GM19324 (cell line): ENCODE measurements at regions not wholly inside any gene's neighbourhood (a gene's known extent, or its start where the extent isn't known, plus 50 kb on each side); places are given as distances from the start of the nearest gene placed in this dataset.

Experiments used
- ATAC-seq: cut with Tn5 transposase; IDR thresholded peaks from one replicate; pipeline ENCODE4 v1.9.1; 2021; ENCODE audit warnings: mild to moderate bottlenecking, moderate library complexity; ENCODE audit not compliant: unreplicated experiment, low FRiP score

DNA sequence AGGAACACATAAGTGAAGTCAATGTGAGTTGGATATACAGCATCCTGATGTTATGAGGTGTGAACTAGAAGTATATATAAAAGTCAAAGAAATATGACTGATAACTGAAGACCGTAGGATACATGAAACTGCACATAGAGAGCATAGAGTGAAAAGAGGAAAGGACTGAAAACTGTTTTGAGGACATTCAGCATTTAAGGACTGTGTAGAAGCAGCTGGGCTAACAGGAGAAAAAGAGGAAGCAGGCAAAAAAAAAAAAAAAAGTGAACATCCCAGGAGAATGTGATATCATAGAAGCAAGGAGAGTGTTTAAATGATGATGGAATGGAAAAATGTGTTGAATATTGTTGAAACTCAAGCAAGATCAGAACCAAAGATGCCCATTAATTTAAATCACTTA is 363.5 kb downstream of the PCDH20 start:
- ATAC-seq = no peak

DNA sequence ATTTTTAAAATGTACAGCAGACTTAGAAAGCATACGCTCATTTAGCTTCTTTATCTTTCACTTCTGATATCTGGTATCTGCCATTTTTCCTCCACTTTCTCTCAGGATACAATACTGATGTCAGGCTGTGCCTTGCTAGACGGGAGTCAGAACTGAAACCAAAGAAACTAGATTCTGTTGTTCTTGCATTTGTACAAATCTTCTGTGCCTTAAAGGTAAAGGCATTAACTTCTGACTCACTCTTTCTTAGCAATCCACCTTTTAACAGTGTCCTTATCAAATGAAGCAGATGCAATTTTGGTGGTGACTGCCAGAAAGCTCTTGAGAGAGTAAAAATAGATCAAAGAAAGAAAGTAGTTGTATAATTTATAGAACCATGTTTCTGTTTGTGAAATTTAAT is 370.4 kb downstream of the PCDH20 start:
- no peak for ATAC-seq

DNA sequence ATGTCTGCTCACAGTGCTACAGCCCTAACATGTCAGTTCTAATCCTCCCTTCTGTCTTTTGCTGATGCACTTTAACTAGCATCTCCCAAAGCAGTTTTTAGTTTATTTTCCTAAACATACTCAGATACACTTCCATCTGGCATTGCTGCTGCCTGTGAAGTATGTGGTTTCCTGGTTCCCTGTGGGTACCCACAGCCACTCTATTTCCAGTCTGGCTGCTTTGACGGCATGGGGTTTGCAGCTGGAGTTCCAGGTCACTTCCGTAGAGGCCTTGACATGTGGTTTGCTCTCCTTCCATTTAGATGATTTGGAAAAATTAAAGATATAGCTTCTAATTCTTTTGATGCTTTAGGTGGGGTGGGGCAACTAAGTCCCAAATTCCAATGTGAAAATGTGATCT is 375.5 kb downstream of the PCDH20 start:
- ATAC-seq = no peak

DNA sequence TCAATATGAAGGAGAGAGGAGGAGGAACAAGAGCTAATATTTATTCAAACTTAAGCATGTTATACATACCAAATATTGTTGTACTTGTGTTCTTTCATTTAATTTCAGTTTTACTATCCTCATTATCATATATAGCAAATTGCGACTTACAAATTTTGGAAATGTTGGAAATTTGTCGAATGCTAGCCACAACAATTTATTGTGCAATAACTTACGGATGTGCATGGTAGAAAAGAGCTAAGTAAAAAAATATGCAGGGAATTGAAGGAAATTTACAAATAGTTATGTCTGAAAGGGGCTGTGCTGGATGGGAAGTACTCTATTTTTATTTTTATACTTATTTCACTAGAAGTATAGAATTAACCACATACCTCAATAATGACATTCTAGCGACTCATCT is 376.3 kb downstream of the PCDH20 start:
- no peak for ATAC-seq

DNA sequence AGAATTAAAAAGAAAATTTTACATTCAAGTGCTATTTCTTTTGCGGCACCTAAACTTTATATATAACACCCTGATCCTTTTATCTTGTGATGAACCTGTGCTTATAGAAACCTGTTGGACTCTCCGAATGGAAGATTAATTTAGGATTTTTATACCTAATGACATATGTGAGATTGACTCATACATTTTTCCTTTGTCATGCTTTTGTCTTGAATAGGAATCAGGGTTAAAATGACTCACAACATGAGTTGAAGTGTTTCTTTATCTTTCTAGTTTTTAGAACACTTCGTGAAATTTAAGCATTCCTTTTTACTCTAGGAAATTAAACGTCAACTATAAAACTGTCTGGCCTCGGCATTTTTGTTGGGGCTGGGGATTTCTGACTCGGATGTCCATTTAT is 378.9 kb downstream of the PCDH20 start:
- no peak for ATAC-seq

DNA sequence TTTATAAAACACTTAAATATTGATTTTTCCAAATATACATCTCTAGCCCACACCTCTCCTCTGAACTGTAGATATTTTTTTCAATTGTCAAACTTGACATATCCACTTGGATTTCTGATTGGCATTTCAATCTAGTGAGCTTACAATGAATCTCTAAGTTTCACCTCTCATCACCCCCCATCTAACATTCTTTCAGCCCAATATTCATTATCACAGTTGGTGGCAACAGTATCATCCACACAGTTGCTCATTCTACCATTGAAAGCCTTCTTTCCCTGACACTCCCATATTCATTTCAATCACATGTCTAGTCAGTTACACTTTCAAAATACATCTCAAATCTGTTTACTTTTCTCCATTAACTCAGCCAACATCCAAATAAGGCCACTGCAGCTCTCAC is 385.2 kb downstream of the PCDH20 start:
- no peak for ATAC-seq

DNA sequence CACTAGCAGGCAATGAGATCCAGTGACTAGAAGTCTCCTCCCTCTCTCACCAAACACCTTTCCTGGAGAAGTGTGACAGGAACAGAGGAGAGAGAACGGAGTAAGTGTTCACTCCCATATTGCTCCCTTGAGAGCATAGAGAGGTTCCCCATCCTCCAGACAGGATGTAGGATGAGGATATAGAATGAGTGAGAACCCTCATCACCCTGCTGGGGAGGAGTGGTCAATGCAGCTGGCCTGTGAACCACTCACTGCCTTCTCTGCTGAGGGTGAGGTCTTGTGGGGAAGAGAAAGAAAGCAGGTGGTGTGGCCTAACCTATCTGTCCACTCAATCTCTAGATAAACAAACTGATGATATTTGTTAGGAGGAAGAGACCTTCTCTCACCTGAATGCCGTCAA is 386.6 kb downstream of the PCDH20 start:
- ATAC-seq = no peak

DNA sequence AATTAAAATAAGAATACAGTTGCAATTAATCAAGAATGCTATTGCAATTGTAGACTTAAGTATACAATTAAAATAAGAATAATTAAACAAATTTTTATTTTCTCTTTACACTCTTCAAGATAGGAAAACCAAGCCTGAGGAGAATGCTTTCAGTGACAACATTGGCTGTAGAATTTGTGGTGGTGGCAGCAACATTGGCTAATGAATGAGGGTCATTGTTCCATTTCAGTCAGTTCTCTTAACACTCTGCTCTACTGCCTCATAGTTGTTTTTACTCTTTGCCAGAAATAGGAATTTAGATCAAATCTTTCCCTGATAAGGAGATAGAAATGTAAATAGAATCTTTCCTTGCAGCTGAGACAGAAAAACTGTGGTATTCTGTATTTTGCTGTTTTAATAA is 391.6 kb downstream of the PCDH20 start:
- ATAC-seq = no peak

DNA sequence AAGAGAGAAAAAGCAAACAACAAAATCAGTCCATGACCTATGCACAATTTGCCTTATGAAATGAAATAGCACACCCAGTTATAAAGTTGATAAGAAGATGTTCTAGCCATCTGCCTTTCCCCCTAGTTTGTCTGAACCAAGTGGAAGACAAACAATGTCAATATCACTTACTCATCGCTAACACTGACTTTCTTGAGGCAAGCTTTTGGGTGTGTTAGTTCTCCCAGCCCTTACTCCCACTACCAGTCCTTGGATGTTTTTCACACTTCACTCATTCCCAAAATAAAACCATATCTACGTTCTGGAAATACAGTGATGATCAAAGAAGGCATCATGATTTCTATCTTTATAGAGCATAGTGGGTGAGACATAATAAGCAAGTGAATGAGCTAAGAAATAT is 393.8 kb downstream of the PCDH20 start:
- no peak for ATAC-seq

DNA sequence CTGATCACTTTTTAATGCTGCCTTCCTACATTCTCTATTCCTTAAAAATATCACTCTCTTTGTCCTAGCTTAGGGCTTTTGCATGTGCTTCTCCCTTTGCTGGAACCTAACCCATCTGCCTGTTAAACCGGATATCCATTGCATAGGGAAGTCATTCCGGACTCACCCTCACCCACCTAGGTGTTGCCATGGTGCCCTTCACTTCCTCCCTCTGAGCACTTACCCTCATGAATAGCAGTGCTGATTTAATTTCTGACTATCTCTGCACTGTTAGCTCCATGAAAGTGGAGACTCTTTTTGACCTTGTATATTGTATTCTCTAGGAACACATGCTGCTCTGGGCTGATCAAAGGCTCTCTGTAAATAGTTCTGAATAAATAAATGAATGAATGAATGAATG is 401.9 kb downstream of the PCDH20 start:
- no peak for ATAC-seq

DNA sequence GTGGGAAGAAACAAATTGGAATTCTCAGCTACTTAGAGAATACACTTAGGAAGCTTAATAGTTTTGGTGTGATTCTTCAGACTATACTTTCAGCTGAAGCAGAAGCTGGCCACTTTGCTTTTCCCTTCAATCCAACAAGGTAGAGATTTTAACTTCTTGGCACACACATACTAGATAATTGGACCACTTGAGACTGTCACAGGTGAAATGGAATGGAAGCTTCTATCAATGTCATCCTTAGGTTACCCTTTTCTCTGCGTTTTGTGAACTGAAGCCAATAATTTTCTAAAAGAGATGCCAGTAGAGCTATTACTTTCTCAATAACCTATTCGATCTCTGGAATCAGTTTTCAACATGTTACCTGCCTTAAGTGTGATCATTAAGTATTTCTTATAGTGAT is 405.3 kb downstream of the PCDH20 start:
- no peak for ATAC-seq

DNA sequence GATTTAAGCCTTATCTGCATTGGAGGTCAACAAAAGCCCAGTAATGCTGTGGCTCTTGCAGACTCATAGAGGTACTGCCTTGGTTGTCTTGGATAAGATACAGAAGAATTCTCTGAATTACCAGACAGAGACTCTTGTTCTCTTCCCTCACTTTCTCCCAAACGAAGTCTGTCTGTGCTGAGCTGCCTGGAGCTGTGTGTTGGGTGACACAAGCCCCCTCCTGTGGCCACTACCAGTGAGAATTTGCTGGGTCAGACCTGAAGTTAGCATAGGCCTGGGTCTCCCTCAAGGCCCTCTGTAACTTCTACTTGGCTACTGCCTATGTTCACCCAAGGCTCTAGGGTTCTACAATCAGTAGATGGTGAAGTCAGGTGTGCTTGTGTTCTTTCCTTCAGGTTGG is 413.0 kb downstream of the PCDH20 start:
- no peak for ATAC-seq

DNA sequence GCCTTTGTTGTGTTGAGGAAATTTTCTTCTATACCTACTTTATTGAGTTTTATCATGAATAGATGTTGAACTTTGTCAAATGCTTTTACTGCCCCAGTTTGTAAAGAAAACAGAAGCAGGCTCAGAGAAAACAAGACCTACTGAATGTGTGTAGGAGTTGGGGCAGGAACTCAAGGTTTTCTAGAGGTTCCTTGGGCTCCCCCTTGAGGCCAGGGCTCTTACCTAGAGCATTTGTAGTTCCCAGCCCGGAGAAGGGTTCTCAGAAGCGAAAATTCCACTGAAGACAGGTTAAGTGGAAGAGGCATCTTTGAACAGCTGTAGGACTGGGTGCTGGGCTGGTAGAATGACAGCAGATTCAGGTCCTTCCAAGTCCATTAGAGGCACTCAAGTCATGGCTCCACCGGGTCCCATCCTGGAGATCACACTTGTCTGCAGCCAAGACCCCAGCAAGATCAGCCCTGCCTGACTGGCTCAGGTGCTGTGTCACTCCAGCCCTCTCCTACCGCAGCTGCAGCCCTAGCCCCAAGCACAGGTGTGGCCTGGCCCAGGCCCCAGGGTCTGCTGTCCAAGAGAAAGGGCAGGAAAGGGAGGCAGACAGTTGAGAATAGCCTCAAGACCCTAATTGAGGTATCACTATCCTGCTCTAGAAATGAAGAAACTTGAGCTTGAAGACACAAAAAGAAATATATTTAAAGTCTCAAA is 425.5 kb downstream of the PCDH20 start:
- no peak for ATAC-seq

DNA sequence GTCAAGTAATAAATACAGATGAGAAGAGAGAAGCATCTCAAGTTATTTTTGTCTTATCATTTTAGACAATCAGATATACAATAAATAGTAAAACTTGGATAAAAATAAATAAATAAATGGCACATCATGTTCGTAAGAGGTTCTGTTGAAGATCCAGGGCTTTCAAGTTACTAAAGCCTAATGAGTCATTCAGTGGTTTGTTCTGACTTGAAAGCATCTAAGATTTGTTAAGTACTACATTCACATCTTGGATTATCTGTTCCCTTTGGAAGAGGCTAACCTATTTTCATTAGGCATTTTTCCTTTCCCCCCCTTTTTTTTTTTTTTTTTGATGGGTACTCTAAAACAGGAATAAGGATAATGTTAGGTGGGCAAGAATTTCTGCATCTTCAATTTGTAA is 429.3 kb downstream of the PCDH20 start:
- no peak for ATAC-seq

DNA sequence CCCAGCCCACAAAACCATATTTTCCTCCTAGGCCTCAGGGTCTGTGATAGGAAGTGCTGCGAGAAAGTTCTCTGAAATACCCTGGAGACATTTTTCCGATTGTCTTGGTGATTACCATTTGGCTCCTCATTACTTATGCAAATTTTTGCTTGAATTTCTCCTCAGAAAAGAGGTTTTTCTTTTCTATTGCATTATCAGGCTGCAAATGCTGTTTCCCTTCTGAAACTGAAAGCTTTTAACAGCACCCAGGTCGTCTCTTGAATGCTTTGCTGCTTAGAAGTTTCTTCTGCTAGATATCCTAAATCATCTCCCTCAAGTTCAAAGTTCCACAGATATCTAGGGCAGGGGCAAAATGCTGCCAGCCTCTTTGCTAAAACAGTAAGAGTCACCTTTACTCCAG is 434.2 kb downstream of the PCDH20 start:
- ATAC-seq = no peak

DNA sequence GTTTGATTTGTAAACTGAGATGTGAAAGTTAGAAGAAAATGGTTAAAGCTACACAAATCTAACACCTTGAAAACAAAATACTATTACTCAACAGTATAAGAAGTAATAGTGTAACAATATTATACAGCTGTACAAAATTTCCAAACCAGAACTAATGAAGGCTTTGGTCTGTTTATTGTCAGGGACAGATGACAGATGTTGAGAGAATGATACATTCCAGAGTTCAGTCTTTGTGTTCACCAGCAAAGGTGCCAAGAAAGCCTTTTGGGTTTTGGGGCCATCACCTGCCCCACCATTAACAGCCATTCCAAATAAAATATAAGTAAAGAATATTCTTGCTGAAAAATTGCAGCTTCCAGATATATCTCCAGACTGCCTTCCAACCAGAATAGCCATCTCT is 439.3 kb downstream of the PCDH20 start:
- ATAC-seq = no peak

DNA sequence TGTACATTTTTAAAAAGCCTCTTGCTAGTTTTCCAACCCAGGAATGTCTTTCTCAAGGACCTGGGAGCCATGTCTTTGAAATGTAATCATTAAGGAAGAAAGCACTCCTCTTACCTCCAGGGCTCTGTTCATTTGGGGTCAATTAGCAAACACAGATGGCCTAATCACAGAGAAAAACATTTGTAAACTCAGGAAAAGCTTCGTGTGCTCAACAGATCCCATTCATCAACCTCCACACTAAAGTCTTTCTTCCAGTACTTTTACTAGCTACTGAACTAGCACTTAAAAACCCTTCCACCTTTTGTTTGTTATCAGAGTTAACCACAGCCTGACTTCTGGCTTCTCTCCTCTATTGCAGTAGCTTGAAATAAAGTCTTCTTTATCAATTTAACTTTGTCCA is 441.4 kb downstream of the PCDH20 start:
- ATAC-seq = no peak

DNA sequence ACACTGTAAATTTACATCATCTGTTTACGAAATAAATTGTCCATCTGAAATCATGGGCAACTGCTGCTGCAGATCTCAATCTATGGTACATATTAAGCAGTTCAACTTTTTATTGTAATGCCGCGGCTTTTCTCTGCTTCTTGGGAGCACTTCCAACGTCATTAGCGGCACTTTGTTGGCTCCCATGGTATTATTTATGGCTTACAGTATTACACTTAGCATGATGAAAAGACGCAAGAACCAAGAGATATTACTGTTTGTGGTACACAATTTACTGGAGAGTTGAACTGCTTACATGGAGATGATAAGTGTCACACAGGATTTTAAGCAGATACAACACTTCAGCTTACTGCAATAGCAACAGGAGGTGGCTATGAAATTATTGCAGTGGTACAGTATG is 442.1 kb downstream of the PCDH20 start:
- no peak for ATAC-seq

DNA sequence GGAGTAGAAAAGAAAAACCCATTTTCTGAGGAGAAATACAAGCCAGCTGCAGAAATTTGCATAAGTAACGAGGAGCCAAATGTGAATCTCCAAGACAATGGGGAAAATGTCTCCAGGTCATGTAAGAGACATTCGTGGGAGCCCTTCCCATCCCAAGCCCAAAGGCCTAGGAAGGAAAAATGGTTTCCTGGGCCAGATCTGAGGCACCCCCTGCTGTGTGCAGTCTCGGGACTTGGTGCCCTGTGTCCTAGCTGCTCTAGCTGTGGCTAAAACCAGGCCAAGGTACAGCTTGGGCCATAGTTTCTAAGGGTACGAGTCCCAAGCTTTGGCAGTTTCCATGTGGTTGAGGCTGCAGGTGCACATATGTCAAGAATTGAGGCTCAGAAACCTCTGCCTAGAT is 444.9 kb downstream of the PCDH20 start:
- no peak for ATAC-seq

DNA sequence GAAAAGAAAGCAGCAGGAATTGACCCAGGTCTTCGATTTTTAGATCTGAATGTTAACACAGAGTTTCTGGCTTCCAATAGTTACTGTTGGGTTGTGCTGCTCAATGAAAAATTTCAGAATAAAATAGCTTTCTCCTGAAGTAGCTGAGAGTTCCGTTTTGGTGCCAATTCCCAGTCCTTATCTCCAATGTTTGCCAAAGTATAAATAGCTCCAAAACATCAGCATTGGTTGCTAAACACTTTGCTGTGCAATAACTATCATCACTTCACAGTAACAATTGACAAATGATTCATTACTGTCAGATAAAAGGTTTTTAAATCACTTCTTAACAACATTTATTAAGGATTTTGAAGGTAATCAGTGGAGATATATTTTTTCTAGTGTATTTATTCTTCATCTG is 446.0 kb downstream of the PCDH20 start:
- no peak for ATAC-seq

DNA sequence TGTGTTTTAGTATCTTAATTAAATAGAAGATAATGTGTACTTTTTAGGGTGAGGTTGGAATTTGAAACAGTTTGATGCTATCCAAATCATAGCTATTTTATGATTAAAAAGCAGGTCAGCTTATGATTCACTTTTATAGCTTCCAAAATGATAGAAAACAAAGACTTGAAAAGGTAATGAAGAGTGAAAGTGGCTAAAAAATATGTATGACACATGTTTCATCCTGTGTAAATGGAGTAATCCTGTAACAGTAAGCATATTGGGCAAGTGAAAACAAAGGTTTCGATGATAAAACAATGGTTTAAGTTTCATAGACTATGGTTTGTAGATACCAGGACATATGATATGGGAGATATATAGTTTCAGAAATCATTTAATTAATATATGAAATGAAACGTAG is 456.2 kb downstream of the PCDH20 start:
- ATAC-seq = no peak

DNA sequence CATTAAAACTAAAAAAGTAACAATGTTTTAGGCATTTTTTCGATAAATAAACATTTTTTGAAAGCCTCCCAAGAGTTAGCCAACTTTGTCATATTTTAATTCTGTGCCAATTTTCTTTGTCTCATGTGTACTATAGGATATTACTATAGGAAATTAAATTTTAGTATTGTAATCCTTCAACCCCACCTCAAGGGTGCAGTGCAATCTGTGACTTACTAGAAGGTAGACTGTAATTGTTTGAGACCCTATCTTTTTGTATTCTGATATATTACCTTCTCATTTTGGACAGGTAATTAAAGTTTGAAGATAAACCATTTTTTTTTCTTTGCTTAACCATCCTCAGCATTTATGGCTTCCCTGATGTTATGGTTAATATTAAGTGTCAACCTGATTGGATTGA is 457.8 kb downstream of the PCDH20 start:
- no peak for ATAC-seq

DNA sequence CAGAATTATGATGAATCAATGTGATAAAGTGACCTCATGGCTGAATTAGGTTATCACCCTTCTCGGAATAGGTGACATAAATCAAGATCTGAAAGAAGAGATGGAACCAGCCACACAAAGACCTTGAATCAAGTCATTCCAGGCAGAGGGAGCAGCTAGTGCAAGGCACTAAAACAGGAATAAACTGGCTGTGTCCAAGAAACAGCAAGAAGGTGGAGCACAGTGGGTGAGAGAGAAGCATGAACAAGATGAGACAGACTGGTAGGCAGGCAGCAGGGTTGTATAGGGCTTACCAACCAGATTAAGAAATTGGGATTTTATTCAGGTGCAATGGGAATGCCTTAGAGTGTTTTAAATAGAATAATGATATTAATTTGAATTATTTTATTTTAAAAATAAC is 470.3 kb downstream of the PCDH20 start:
- ATAC-seq = no peak
